Hepatocyte (in vitro differentiated cells): ENCODE measurements at regions not wholly inside any gene's neighbourhood (a gene's known extent, or its start where the extent isn't known, plus 50 kb on each side); places are given as distances from the start of the nearest gene placed in this dataset.

Source experiments
- DNase-seq: peaks from one replicate; pipeline ENCODE4 v3.0.0-alpha.2; 2016; ENCODE audit warnings: low spot score
- H2AFZ ChIP-seq: fragments of 200-600 bp; sonication (generic); 2 replicates; pipeline ENCODE4 v1.6.0; 2016; ENCODE audit warnings: antibody characterized with exemption, mild to moderate bottlenecking
- H3K27ac ChIP-seq: fragments of 200-600 bp; sonication (generic); 2 replicates; pipeline ENCODE4 v1.5.1; 2016; ENCODE audit warnings: mild to moderate bottlenecking
- H3K27me3 ChIP-seq: fragments of 200-600 bp; sonication (generic); 2 replicates; pipeline ENCODE4 v1.6.1; 2016
- H3K36me3 ChIP-seq: fragments of 200-600 bp; sonication (generic); replicated peaks from 2 replicates; pipeline ENCODE4 v1.5.1; 2016; ENCODE audit warnings: low read depth; ENCODE audit not compliant: insufficient read depth
- H3K4me1 ChIP-seq: fragments of 200-600 bp; sonication (generic); 2 replicates; pipeline ENCODE4 v1.5.1; 2016; ENCODE audit warnings: mild to moderate bottlenecking, moderate library complexity; ENCODE audit not compliant: insufficient read depth
- H3K4me2 ChIP-seq: fragments of 200-600 bp; sonication (generic); 2 replicates; pipeline ENCODE4 v1.6.0; 2016
- H3K4me3 ChIP-seq: fragments of 200-600 bp; sonication (generic); 2 replicates; pipeline ENCODE4 v1.5.1; 2016; ENCODE audit warnings: mild to moderate bottlenecking
- H3K79me2 ChIP-seq: fragments of 200-600 bp; sonication (generic); 2 replicates; pipeline ENCODE4 v1.6.0; 2017; ENCODE audit warnings: mild to moderate bottlenecking
- H3K9me2 ChIP-seq: fragments of 200-600 bp; sonication (generic); replicated peaks from 2 replicates; pipeline ENCODE4 v1.6.0; 2017; ENCODE audit warnings: mild to moderate bottlenecking; ENCODE audit not compliant: insufficient read depth
- H3K9me3 ChIP-seq: fragments of 200-600 bp; sonication (generic); 2 replicates; pipeline ENCODE4 v1.5.1; 2016; ENCODE audit warnings: low read depth, mild to moderate bottlenecking
- H4K20me1 ChIP-seq: fragments of 200-600 bp; sonication (generic); 2 replicates; pipeline ENCODE4 v1.6.0; 2016; ENCODE audit warnings: mild to moderate bottlenecking; ENCODE audit not compliant: insufficient read depth, poor library complexity, severe bottlenecking
- CTCF ChIP-seq: fragments of 200-600 bp; sonication (generic); IDR thresholded peaks from 2 replicates; pipeline ENCODE4 v1.5.1; 2016; ENCODE audit warnings: antibody characterized with exemption, mild to moderate bottlenecking; ENCODE audit not compliant: poor library complexity
- EZH2 ChIP-seq: fragments of 200-600 bp; sonication (generic); IDR thresholded peaks from 2 replicates; pipeline ENCODE4 v1.6.1; 2016; ENCODE audit warnings: antibody characterized with exemption, mild to moderate bottlenecking, borderline replicate concordance
- EZH2phosphoT487 ChIP-seq: fragments of 200-600 bp; sonication (generic); IDR thresholded peaks from one replicate; pipeline ENCODE4 v1.6.1; 2018; ENCODE audit warnings: antibody characterized with exemption, mild to moderate bottlenecking, low read depth, moderate library complexity; ENCODE audit not compliant: unreplicated experiment, severe bottlenecking
- WGBS: methylation state at CpG from one replicate; pipeline ENCODE4 v1.1.6; 2016; ENCODE audit warnings: low lambda C conversion rate; ENCODE audit errors: missing lambda C conversion rate; 5-methylcytosine and 5-hydroxymethylcytosine counted together

GRCh38 chr21:35373998-35374397, 324.9 kb upstream of the RUNX1 start:
- WGBS: 95% methylated on average over 2 of the region's 2 CpGs
- no peak for DNase-seq
- no peak overlapping the region for H3K4me2 ChIP-seq
- no peaks in the 10 kb centered on the region for H3K4me1 ChIP-seq
- no peaks in the 10 kb centered on the region for H3K27me3 ChIP-seq
- H3K36me3 ChIP-seq: no peaks in the 10 kb centered on the region
- no peaks in the 10 kb centered on the region for H3K9me3 ChIP-seq
- no peaks in the 10 kb centered on the region for H4K20me1 ChIP-seq
- H2AFZ ChIP-seq: no peak overlapping the region
- TF ChIP-seq EZH2phosphoT487 (no peak), EZH2 (no peak), CTCF (no peak)
- no peak overlapping the region for H3K4me3 ChIP-seq
- H3K79me2 ChIP-seq: no peaks in the 10 kb centered on the region
- no peaks in the 10 kb centered on the region for H3K9me2 ChIP-seq
- no peak overlapping the region for H3K27ac ChIP-seq

- no peak overlapping the region for H2AFZ ChIP-seq
- H3K79me2 ChIP-seq: no peaks in the 10 kb centered on the region
- H3K9me2 ChIP-seq: no peaks in the 10 kb centered on the region
- H3K4me2 ChIP-seq: no peak overlapping the region
- no peaks in the 10 kb centered on the region for H3K36me3 ChIP-seq
- no peaks in the 10 kb centered on the region for H3K27me3 ChIP-seq
- H4K20me1 ChIP-seq: no peaks in the 10 kb centered on the region
- peaks cover 6% of the 10 kb centered on the region for H3K4me1 ChIP-seq
- DNase-seq: no peak
- no peak overlapping the region for H3K27ac ChIP-seq
- no peak overlapping the region for H3K4me3 ChIP-seq
- WGBS: 94% methylated on average over 5 of the region's 5 CpGs
- H3K9me3 ChIP-seq: no peaks in the 10 kb centered on the region
- TF ChIP-seq EZH2 (no peak), CTCF (no peak), EZH2phosphoT487 (no peak)
These were observed 323.1 kb upstream of the RUNX1 start for GRCh38 chr21:35372201-35372600.

GRCh38 chr21:35370671-35371070, 321.6 kb upstream of the RUNX1 start:
- no peaks in the 10 kb centered on the region for H3K36me3 ChIP-seq
- WGBS: 95% methylated on average over 4 of the region's 4 CpGs

More at GRCh38 chr21:35370671-35371070, 321.6 kb upstream of the RUNX1 start:
- H3K27me3 ChIP-seq: no peaks in the 10 kb centered on the region
- H3K79me2 ChIP-seq: no peaks in the 10 kb centered on the region
- no peak overlapping the region for H2AFZ ChIP-seq
- peaks cover 6% of the 10 kb centered on the region for H3K4me1 ChIP-seq
- no peaks in the 10 kb centered on the region for H4K20me1 ChIP-seq
- H3K9me3 ChIP-seq: no peaks in the 10 kb centered on the region
- H3K4me3 ChIP-seq: no peak overlapping the region
- H3K9me2 ChIP-seq: no peaks in the 10 kb centered on the region
- DNase-seq: no peak
- no peak overlapping the region for H3K4me2 ChIP-seq
- TF ChIP-seq EZH2phosphoT487 (no peak), EZH2 (no peak), CTCF (no peak)
- no peak overlapping the region for H3K27ac ChIP-seq
